ENCODE measurements at regions not wholly inside any gene's neighbourhood (a gene's known extent, or its start where the extent isn't known, plus 50 kb on each side); places are given as distances from the start of the nearest gene placed in this dataset.

GRCh38 chr9:3018691-3019230 lies 174.9 kb upstream of the PUM3 start:
- Histone ChIP-seq H3K27me3 (ENCODE audit: low read depth) (no peaks in the 10 kb centered on the region), H3K36me3 (no peaks in the 10 kb centered on the region), H3K27ac (no peak overlapping the region), H3K4me1 (no peaks in the 10 kb centered on the region), H3K4me3 (no peak overlapping the region), H3K9me3 (no peaks in the 10 kb centered on the region)
- TF ChIP-seq CTCF (IDR thresholded peaks at IDR 0.05), result no peak
- intact Hi-C loops (cut with DNase I), result no loop called here
- DNase-seq (no peak), ATAC-seq (no peak)

GRCh38 chr9:3018071-3018470 lies 174.2 kb upstream of the PUM3 start:
- ATAC-seq (no peak), DNase-seq (no peak)
- H3K27ac ChIP-seq, result no peak overlapping the region
- no peak for TF ChIP-seq CTCF (IDR thresholded peaks at IDR 0.05)
- H3K36me3 ChIP-seq, result no peaks in the 10 kb centered on the region
- no peaks in the 10 kb centered on the region for H3K27me3 ChIP-seq (ENCODE audit: low read depth)
- H3K4me1 ChIP-seq, result no peaks in the 10 kb centered on the region
- intact Hi-C loops (cut with DNase I), result no loop called here
- H3K9me3 ChIP-seq, result no peaks in the 10 kb centered on the region
- H3K4me3 ChIP-seq, result no peak overlapping the region

GRCh38 chr9:3014178-3014577 lies 170.3 kb upstream of the PUM3 start:
- ATAC-seq, result no peak
- H3K36me3 ChIP-seq, result no peaks in the 10 kb centered on the region
- H3K9me3 ChIP-seq, result no peaks in the 10 kb centered on the region
- no peak for DNase-seq
- H3K4me1 ChIP-seq, result no peaks in the 10 kb centered on the region
- no peak overlapping the region for H3K27ac ChIP-seq
- H3K27me3 ChIP-seq (ENCODE audit: low read depth), result no peaks in the 10 kb centered on the region
- intact Hi-C loops (cut with DNase I), result no loop called here
- no peak overlapping the region for H3K4me3 ChIP-seq
- no peak for TF ChIP-seq CTCF (IDR thresholded peaks at IDR 0.05)

GRCh38 chr9:3012842-3013241 lies 168.9 kb upstream of the PUM3 start:
- Histone ChIP-seq H3K4me3 (no peak overlapping the region), H3K9me3 (no peaks in the 10 kb centered on the region), H3K4me1 (no peaks in the 10 kb centered on the region), H3K27ac (no peak overlapping the region), H3K27me3 (ENCODE audit: low read depth) (no peaks in the 10 kb centered on the region), H3K36me3 (no peaks in the 10 kb centered on the region)
- ATAC-seq (no peak), DNase-seq (no peak)
- no peak for TF ChIP-seq CTCF (IDR thresholded peaks at IDR 0.05)
- intact Hi-C loops (cut with DNase I), result no loop called here

- Histone ChIP-seq H3K4me3 (no peak overlapping the region), H3K27ac (no peak overlapping the region), H3K9me3 (no peaks in the 10 kb centered on the region), H3K4me1 (no peaks in the 10 kb centered on the region), H3K36me3 (no peaks in the 10 kb centered on the region), H3K27me3 (ENCODE audit: low read depth) (no peaks in the 10 kb centered on the region)
- intact Hi-C loops (cut with DNase I), result no loop called here
- ATAC-seq, result no peak
- no peak for DNase-seq
- TF ChIP-seq CTCF (IDR thresholded peaks at IDR 0.05), result no peak
These were observed 168.3 kb upstream of the PUM3 start for GRCh38 chr9:3012245-3012644.

GRCh38 chr9:3008091-3008490 lies 164.2 kb upstream of the PUM3 start:
- Histone ChIP-seq H3K4me1 (no peaks in the 10 kb centered on the region), H3K9me3 (no peaks in the 10 kb centered on the region), H3K4me3 (no peak overlapping the region), H3K27ac (no peak overlapping the region), H3K27me3 (ENCODE audit: low read depth) (no peaks in the 10 kb centered on the region), H3K36me3 (no peaks in the 10 kb centered on the region)
- DNase-seq, result no peak
- ATAC-seq, result no peak
- intact Hi-C loops (cut with DNase I), result no loop called here
- TF ChIP-seq CTCF (IDR thresholded peaks at IDR 0.05), result no peak

Data from lower lobe of right lung (tissue), 2 donors.